GM19324 (cell line): ENCODE measurements at regions not wholly inside any gene's neighbourhood (a gene's known extent, or its start where the extent isn't known, plus 50 kb on each side); places are given as distances from the start of the nearest gene placed in this dataset.

ENCODE experiments used
- ATAC-seq: cut with Tn5 transposase; IDR thresholded peaks from one replicate; pipeline ENCODE4 v1.9.1; 2021; ENCODE audit warnings: mild to moderate bottlenecking, moderate library complexity; ENCODE audit not compliant: unreplicated experiment, low FRiP score

DNA sequence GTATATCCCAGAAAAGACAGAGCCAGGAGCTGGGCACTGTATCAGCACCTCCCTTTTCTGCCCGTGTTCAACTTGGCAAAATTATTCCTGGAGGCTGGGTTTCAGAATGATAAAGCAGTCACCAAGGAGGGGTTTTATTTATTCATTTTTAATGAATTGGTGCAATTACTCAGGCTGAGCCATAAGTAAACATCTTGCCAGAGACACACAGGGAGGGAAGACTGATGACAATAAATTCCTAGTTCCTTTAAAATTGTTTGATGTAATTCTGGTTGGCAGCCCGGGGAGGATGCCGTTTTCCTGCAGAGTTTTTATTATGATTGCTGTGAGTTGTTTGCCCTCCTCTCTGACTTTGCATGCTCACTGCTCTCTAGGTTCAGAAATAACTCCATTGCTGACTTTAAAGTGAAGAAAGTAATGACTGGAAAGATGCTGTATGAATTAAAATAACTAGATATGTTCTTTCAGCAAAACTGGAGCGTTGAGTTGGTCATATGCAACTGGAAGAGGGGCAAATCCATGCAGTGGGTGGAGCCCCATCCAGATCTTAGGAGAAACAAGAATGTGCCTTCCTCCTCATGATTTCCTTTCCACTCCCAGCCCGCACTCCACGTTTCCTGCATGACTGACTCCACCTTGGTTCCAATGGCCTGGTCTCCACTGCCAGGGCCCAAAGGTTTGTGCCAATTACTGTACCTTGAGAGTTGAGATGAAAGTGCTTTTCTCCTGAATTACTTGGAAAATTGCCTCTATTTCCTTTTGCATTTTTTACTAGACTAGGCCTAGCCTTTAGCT, 182.1 kb downstream of the RFC3 start:
- ATAC-seq, result no peak

DNA sequence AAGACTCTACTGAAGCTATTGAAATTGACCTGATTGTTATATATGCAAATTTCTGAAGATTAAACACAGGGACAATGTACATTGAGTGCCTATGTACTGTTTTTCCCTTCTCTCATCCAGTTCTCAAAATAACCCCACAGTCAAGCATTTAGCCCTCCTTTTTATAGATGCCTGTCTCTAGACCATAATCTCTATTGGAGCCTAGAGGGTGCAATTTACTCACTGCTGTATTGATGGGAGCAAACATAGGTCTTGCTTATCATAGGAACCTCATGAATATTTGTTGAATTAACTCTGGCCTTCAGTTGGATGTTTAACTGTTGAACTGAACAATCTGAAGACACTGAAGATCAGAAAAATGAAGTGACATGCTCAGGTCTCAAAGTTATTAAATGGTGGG, 183.0 kb downstream of the RFC3 start:
- ATAC-seq, result no peak

DNA sequence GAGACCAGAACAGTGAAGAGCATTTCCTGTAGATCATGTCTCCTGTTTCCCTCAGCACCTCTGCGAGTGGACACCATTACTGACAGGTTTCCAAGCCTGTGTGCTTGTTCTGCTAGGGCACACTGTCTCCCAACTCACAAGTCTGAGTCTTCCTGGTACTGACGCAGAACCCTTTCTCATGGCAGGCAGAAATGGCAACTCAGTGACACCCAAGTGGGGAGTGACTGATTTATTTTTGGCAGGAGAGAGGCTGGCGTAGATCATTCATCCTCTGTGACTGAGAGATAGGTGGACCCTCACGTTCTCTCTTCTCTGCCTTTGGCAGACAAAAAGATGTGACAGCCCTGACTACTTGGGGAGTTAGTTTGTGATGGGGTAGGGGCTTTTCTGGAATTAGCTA, 183.4 kb downstream of the RFC3 start:
- no peak for ATAC-seq

DNA sequence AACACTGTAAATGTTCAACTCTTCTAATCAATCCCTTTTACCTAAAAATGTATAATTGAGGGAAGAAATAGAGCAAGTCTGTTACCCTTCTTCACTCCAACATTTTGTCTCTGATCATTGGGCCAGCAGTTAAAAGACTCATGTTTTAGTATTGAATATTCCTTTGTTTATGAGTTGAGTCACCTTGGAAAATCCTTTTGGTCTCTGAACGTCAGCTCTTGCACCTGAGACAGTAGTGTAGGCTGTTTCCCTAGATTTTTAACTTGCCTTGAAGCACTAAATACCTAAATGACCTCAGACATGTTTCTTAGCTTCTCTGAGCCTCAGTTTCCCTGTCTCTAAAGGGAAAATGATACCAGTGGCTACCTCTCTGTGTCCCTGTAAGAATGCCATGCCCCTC, 184.2 kb downstream of the RFC3 start:
- ATAC-seq, result no peak

DNA sequence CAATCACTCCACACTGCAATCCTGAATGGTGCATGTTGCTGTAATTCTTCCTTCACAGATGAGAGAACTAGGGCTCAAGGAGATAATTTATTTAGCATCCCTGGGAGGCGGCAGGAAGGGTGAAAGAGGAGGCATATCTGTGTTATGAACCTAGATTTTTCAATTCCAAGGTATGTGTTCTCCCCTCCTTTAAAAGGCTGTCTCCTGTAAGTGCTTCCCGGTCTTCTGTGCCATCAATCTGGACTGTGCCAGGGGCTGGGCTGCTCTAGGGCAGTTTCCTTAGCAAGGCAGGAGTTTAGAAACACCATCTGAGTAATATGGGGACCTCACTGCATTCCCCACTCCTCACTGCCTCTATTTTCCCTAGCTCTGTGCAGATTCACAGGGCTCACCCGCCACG, 185.0 kb downstream of the RFC3 start:
- ATAC-seq, result no peak

DNA sequence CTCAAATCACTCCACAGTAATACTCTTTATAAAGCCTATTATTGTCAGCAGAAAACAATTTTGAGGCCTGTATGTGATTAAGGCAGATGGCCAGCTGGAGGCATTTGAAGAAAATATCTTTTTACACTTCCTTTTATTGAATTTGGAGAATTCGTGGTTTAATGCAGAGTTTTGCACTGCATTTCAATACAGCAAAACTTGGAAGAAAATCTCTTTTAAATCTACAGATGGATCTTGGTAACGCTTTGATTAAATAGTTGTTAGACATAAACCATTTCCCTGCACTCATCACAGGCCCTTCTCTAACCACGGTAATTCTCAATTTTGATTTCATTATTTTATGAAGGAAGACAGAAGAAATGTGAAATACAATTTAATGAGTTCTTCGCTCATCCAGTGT, 185.7 kb downstream of the RFC3 start:
- ATAC-seq, result no peak

DNA sequence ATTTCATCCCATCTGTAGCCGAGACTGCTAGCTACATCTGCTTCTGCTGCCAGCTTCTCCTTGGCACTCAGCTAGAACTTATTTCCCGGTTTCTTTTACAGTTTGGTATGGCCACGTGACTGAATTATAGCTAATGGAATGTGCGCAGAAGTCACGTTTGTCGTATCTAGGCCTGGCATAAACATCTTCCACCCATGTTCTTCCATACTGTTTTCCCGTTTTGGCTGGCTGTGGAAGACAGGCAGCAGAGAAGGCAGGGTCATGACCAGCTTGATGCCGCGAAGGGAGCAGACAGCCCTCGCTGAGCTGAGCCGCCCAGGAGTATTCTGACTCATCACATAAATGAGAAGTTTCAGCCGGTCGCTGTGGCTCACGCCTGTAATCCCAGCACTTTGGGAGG, 186.7 kb downstream of the RFC3 start:
- ATAC-seq, result no peak

DNA sequence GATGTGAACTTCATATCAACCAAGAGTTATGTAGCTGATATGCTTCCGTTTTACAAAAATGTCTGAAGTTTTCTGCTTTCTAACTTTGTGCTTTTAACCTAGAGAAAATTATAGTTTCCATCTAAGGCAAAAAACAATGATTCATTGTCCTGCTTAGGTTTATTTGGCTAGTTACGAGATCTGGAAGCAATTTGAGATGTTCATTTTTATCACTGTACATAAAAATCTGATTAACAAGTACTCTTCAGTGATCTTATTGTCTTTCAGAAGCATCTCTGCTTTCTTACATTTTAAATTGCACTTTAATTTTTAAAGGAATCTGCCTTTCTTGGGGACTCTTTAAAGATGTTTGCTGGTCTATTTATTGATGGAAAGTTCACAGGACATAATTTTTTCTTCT, 188.1 kb downstream of the RFC3 start:
- no peak for ATAC-seq

DNA sequence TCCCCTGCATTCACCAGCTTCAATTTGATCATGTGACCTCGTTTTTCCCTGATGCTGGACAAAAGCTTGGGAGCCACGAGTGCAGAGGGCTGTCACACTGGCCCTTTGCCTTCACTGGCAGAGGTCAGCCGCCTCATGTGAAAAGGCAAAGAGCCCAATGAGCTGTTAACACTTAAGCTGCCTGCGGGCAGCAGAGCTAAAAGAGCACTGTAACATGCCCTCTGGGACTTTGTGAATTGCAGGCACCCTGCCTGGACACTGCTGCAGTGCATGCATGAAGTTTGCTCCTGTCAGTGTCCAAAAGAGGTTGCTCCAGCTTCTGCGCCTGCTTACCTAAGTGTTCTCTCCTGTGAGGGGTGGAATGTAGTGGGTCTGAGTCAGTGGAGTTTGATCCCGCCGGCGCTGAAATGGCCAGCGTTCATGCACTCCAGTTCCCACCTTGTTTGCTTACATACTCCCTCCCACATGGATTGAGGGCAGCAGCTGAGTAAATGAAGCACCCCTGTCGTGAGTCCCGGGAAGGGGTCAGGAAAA, 193.7 kb downstream of the RFC3 start:
- no peak for ATAC-seq

DNA sequence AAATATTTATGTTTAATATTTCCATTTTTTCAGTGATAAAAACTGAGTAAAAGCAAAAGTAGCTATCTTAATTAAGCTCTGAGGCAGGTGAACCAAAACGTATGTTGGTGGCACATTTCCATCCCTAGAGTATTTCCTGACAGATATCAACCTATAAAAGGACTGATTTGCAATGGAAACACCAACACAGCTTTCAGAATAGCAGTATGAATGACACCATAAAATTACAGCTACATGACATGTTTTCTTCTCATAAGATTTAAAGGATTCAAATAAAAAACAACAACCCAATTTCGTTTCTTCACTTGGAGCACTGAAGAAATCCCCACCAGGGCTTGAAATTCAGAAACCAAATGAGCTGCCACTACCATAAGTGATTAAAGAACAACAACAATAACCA, 194.4 kb downstream of the RFC3 start:
- ATAC-seq, result no peak

DNA sequence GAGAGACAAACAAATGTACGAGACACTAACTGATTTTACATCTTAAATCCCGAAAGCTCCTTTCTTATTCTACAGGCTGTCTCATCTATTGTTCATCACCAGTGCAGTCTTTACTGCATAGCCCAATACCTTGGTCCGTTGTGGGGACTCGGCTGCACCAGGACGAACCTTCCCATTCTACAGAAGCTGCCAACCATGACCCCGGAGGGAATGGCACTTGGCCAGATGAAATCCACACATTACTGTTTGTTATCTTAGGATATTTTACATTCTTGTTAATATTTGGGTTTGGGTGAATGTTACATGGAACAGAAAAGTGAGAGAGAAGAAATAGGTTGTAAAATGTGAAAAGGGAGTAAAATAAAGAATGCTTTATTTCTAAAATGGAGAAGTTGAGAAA, 195.1 kb downstream of the RFC3 start:
- no peak for ATAC-seq

DNA sequence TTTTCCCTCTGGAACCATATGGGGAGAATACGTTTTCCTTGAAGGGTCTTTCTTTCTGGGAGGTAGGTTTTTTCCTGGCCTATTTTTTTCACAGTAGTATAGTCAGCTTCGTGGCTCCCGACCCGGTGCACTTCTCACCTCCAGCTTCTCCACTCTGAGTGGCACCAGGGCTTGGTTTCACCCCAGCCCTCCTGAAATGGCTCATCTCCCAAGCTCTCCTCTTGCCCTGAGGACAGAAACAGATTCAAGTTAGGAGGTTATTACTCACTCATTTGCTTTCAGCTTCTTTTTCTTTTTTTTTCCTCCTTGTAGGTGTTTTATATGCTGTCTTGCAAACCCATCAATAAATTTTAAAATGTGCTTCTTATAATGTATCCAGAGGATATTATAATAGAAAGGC, 199.3 kb downstream of the RFC3 start:
- no peak for ATAC-seq

DNA sequence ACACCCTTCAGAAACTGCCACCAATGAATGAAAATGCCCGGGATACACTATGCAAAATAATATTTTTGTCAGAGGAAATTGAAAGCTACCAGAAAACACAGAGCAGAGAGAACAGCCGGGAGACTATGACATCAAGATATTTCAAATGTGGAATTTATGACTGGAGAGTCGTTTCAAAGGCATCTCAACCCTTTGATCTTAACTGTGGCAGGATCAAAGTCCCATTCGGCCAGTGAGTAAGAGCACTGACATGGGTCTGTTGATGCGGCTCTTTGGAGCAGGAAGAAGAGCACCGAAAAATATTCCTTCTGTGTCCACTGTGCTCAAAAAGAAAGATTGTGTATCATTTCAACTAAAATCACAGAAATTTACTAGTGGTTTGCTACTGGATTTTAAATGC, 201.9 kb downstream of the RFC3 start:
- no peak for ATAC-seq

DNA sequence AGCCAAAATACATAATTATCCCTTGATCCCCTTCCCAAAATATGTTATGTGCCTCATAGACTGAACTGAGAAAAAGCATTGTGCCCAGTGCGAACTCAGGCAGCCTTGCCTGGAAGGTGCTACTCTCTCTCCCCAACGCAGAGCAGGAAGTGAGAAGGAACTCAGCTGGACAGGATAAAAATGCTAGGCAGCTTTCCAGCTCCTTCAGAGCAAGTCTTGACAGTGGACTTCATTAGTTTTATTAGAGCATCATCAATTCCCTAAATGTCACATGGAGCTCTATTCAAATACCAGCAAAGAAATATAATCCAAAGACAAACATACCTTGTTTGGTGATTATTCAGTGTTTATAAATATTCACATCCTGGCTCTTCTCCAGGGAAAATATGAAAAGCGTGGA, 202.4 kb downstream of the RFC3 start:
- no peak for ATAC-seq

DNA sequence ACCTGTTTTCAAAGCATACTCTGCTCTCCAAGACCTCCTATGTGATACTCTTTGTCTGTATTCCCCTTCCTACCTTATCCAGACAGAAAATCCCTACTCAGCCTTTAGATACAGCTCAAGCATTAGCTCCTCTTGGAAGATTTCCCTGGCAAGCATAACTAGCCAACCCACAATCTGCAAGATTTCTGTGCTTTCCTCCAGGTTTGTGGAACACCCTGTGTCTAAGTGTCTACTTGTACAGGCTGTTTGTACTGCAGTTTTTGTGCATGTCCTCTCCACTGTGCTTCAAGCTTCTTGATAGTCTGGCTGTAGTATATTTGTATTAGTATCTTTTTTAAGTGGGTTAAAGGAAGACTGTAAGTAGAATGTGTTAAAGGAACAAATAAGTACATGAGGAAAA, 203.7 kb downstream of the RFC3 start:
- ATAC-seq, result no peak

DNA sequence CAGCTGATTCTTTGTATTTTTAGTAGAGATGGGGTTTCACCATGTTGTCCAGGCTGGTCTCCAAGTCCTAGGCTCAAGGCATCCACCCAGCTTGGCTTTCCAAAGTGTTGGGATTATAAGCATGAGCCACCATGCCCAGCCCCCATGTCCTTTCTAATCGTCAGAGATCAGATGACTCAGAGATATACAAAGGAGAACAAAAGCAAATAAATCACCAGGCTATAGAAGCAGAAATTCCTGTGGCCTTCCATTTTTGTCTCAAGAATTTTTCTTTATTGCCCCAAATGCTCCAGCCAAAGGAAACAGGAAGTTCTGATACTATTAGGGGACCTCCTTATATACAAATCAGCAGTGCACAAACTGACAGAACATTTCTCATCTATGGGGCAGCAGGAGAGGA, 207.8 kb downstream of the RFC3 start:
- no peak for ATAC-seq

DNA sequence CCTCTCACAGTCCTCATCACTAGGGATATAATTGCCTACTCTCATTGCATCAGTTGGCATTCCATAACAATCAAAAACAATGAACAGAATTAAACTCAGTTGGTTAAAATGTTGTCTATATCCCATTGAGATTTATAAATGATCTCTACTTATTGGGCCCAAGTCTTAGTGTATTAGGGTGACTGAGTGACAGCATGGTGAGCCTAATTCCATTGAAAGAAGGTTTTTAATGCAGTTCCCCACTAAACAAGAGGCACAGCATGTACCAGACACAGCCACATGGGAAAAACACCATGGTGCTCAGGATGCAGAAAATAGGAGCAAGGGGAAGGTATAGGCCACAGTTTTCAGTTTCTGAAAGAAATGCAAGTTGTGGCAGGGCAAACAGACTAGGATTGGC, 208.4 kb downstream of the RFC3 start:
- ATAC-seq, result no peak

DNA sequence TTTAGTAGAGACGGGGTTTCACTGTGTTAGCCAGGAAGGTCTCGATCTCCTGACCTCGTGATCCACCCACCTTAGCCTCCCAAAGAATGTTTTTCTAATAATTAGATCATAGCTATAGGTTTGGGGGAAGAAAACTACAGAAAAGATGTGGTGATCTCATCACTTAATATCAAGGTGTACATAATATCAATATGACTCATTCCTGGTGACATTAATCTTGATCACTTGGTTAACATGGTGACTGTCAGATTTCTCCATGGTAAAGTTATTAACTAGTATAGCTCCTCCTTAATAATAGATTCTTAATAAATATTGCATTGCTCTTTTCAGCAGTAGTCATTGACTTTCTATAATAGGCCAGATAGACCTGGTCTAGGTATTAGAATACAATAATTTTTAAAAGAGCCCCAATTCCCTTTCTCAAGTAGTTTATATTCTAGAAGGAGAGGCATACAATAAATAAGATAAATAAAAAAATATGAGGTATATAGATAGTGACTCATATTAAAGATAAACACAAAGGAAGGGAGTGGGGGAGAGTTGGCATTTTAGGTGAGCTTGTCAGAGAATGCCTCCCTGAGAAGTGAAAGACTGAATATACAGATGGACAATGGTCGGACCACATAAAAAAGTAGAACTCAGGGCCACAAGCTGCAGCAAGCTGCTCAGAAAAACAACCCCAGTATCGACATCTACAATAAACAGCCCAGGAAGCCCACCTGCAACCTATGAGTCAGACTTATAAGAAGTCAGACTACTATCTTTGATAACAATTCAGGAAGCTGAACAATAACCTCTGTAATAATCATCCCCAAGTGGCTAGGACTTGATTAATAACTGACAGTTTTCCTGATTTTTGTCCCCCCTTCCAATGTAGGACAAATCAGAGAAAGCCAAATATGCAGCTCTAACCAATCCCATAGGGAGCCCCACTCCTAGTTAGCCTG, 210.8 kb downstream of the RFC3 start:
- ATAC-seq, result no peak

DNA sequence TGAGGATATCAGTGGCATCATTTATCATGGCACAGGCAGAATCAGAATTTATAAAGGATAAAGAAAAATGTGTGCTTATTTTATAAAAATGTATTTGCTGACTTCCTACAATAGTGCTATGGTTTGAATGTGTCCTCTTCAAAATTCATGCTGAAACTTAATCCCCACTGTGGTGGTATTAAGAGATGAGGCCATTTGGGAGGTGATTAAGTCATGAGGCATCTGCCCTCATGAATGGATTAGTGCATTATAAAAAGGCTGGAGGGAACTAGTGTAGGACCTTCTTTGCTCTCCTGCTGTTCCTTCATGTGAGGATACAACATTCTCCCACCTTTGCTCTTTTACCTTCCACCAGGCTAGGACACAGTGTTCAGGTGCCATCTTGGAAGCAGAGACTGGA, 212.8 kb downstream of the RFC3 start:
- ATAC-seq, result no peak

DNA sequence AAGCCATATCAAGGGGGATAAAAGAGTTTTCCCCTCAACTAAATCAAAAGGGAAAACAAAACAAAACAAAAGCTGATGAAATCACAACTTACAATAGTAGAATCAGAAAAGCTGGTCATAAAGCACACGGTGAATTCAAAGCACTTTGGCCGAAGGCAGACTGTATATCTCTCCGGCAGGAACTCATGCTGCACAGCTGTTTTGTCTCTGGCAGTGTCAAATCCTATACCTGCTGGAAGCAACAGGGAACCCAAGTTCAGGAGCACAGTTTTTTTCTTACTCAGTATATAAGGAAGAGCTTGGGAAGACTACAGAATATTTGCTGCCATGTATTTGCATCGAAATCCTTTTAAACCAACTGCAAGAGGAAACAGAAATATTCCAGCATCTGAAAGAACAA, 213.7 kb downstream of the RFC3 start:
- ATAC-seq, result no peak

DNA sequence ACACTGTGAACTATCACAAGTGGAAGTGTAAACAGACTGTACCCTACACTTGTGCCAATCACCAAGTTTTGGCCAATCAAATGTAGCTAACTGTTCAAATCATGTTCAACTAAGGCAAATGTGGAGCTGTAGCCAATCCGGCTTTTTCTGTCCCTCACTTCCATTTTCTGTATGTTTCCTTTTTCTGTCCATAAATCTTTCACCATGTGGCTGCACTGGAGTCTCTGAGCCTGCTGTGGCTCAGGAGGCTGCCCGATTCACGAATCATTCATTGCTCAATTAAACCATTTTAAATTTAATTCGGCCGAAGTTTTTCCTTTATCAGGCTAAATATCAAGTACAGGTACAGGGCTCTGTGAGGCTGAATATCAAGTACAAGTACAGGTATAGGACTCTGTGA, 216.5 kb downstream of the RFC3 start:
- no peak for ATAC-seq

DNA sequence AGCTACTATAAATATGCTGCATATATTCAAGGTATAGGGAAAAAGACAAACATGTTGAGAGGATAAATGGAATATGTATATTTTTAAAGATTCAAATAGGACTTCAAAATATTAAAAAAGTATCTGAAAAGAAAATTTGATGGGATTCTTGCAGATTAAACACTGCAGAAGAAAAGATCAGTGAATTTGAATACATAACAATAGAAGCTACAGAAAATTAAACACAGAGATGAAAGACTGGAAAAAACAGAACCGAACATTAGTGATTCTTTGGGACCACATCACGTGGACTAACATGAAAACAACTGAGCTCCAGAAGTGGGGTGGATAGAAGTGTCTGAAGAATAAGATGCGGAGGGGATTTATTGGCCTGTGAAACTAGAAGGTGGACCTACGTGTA, 217.2 kb downstream of the RFC3 start:
- ATAC-seq, result no peak
